DOHH2 (cell line): ENCODE measurements at regions not wholly inside any gene's neighbourhood (a gene's known extent, or its start where the extent isn't known, plus 50 kb on each side); places are given as distances from the start of the nearest gene placed in this dataset.

Experiments used
- CTCF ChIP-seq: fragments of 200-600 bp; sonication (generic); IDR thresholded peaks from one replicate; pipeline ENCODE4 v1.5.1; 2014; ENCODE audit warnings: antibody characterized with exemption, mild to moderate bottlenecking, low read depth, low read length; ENCODE audit not compliant: poor library complexity, severe bottlenecking
- EZH2phosphoT487 ChIP-seq: fragments of 200-600 bp; sonication (generic); IDR thresholded peaks from 2 replicates; pipeline ENCODE4 v1.6.1; 2017; ENCODE audit warnings: borderline replicate concordance, mild to moderate bottlenecking, antibody characterized with exemption, low read length, moderate library complexity, mixed read lengths

- TF ChIP-seq CTCF (no peak), EZH2phosphoT487 (no peak)
Observed at GRCh38 chr18:61129001-61129400, 204.2 kb upstream of the CDH20 start.
